ENCODE measurements at regions not wholly inside any gene's neighbourhood (a gene's known extent, or its start where the extent isn't known, plus 50 kb on each side); places are given as distances from the start of the nearest gene placed in this dataset.

DNA sequence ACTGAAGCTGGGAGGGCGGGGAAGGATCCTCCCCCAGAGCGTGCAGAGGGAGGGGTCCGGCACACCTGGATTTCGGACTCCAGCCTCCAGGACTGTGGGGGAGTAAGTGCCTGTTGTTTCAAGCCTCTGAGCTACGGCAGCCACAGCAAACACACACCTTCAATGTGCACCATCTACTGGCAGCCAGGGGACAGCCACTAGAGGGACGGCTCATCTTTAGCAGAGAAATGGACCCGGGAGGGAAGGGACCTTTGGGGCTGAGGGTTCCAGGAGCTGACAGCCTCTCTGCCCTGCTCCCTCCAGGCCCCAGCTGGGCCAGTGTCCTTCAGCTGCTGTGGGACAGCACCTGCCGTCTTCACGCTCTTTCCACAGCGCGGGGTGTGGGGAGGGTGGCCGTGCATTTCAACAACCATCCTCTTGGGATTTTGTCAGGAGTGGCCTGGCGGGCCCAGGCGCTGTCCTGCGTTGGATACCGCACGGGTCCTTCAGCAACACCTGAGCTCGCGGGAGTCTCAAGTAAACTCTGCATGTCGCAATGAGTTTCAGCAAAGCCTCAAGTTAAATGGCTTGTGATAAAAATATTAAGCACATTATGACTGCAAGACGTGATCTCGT, 209.2 kb upstream of the C14orf180 start:
- no peaks in the 10 kb centered on the region for H3K9me3 ChIP-seq (ENCODE audit: low read depth, low read length, poor library complexity, severe bottlenecking)

DNA sequence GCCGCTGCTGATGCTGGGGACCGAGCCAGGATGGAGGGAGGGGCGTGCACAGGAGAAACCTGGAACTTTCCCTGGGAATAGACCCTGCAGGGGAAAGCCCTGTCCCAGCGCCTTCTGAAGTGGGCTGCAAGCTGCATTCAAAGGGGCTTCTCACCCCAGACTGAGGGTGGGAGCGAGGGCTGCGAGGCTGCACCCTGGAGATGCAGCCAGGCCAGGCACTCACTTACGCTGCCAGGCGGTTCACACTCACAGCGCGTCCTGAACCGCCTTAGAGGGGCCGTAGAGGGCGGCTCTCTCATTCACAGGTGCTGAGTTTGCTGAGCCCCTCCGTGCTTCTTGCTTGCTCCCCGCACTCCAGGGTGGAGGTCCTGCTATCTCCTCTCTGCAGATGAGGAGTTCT, 208.5 kb upstream of the C14orf180 start:
- H3K9me3 ChIP-seq (ENCODE audit: low read depth, low read length, poor library complexity, severe bottlenecking): no peaks in the 10 kb centered on the region
- intact Hi-C loops (cut with micrococcal nuclease; ENCODE audit: unreplicated experiment): no loop called here
- DNase-seq (ENCODE audit: low spot score): no peak
- no peak overlapping the region for H3K27ac ChIP-seq (ENCODE audit: low read depth, low read length, poor library complexity, severe bottlenecking)
- BruUV-seq (replicated peaks): no TSS peak
- no peaks in the 10 kb centered on the region for H3K36me3 ChIP-seq (ENCODE audit: insufficient read depth, low read length, poor library complexity, severe bottlenecking)
- TF ChIP-seq, protein P1, sequence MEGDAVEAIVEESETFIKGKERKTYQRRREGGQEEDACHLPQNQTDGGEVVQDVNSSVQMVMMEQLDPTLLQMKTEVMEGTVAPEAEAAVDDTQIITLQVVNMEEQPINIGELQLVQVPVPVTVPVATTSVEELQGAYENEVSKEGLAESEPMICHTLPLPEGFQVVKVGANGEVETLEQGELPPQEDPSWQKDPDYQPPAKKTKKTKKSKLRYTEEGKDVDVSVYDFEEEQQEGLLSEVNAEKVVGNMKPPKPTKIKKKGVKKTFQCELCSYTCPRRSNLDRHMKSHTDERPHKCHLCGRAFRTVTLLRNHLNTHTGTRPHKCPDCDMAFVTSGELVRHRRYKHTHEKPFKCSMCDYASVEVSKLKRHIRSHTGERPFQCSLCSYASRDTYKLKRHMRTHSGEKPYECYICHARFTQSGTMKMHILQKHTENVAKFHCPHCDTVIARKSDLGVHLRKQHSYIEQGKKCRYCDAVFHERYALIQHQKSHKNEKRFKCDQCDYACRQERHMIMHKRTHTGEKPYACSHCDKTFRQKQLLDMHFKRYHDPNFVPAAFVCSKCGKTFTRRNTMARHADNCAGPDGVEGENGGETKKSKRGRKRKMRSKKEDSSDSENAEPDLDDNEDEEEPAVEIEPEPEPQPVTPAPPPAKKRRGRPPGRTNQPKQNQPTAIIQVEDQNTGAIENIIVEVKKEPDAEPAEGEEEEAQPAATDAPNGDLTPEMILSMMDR (conservative IDR thresholded peaks at IDR 0.05; ENCODE audit: low read depth, low read length): no peak
- no peak for TF ChIP-seq EZH2 (IDR thresholded peaks at IDR 0.05; ENCODE audit: borderline replicate concordance, low read depth, low read length, poor library complexity, severe bottlenecking)
- no peaks in the 10 kb centered on the region for H3K4me1 ChIP-seq (ENCODE audit: insufficient read depth, low read length, poor library complexity, severe bottlenecking)
- POLR2A ChIA-PET (ENCODE audit: low non-redundant PET): no interaction called here
- H3K4me3 ChIP-seq (ENCODE audit: low read depth, low read length, poor library complexity, severe bottlenecking): no peak overlapping the region
- no peaks in the 10 kb centered on the region for H3K27me3 ChIP-seq (replicated peaks; ENCODE audit: insufficient read depth, low read depth, low read length, poor library complexity)
- CTCF ChIA-PET: no interaction called here

More for the DNA sequence above, 209.2 kb upstream of the C14orf180 start:
- Histone ChIP-seq H3K27me3 (replicated peaks; ENCODE audit: insufficient read depth, low read depth, low read length, poor library complexity) (no peaks in the 10 kb centered on the region), H3K36me3 (ENCODE audit: insufficient read depth, low read length, poor library complexity, severe bottlenecking) (no peaks in the 10 kb centered on the region), H3K4me1 (ENCODE audit: insufficient read depth, low read length, poor library complexity, severe bottlenecking) (no peaks in the 10 kb centered on the region), H3K27ac (ENCODE audit: low read depth, low read length, poor library complexity, severe bottlenecking) (no peak overlapping the region), H3K4me3 (ENCODE audit: low read depth, low read length, poor library complexity, severe bottlenecking) (no peak overlapping the region)
- BruUV-seq (replicated peaks): no TSS peak
- peak; percentile 41 for DNase-seq (ENCODE audit: low spot score)
- ChIA-PET POLR2A (ENCODE audit: low non-redundant PET) (no interaction called here), CTCF (interaction anchor here (0.9 kb wide), 1 partner anchor 201 kb away, joined by 3 read pairs; no protein-coding TSS in a partner anchor)
- TF ChIP-seq EZH2 (IDR thresholded peaks at IDR 0.05; ENCODE audit: borderline replicate concordance, low read depth, low read length, poor library complexity, severe bottlenecking): no peak
- TF ChIP-seq, protein P1 (conservative IDR thresholded peaks at IDR 0.05; ENCODE audit: low read depth, low read length): peak; percentile 55; the same call in 1 of the 2 replicates
- intact Hi-C loops (cut with micrococcal nuclease; ENCODE audit: unreplicated experiment): no loop called here

DNA sequence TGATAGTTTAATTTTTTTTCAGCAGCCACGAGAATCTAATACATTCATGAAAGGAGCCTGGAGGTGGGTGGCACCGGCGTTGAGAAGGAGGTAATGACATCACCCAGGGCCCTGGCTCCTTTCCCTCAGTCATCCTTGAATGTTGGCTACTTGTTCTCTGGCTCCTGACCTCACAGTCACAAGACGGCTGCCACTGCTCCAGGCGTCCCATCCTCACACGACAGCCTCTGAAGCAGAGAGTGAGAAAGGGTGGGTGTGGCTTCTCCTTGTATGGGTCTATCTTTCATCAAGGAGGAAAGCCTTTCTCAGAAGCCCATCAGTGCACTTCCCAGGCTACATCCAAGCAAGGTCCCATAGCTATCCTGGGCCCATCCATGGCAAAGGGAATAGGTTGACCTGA, 207.6 kb upstream of the C14orf180 start:
- Histone ChIP-seq H3K9me3 (ENCODE audit: low read depth, low read length, poor library complexity, severe bottlenecking) (no peaks in the 10 kb centered on the region), H3K27me3 (replicated peaks; ENCODE audit: insufficient read depth, low read depth, low read length, poor library complexity) (no peaks in the 10 kb centered on the region), H3K4me3 (ENCODE audit: low read depth, low read length, poor library complexity, severe bottlenecking) (no peak overlapping the region), H3K27ac (ENCODE audit: low read depth, low read length, poor library complexity, severe bottlenecking) (no peak overlapping the region), H3K36me3 (ENCODE audit: insufficient read depth, low read length, poor library complexity, severe bottlenecking) (no peaks in the 10 kb centered on the region), H3K4me1 (ENCODE audit: insufficient read depth, low read length, poor library complexity, severe bottlenecking) (no peaks in the 10 kb centered on the region)
- POLR2A ChIA-PET (ENCODE audit: low non-redundant PET): no interaction called here
- no TSS peak for BruUV-seq (replicated peaks)
- no peak for DNase-seq (ENCODE audit: low spot score)
- CTCF ChIA-PET: no interaction called here
- TF ChIP-seq, protein P1 (conservative IDR thresholded peaks at IDR 0.05; ENCODE audit: low read depth, low read length): no peak
- TF ChIP-seq EZH2 (IDR thresholded peaks at IDR 0.05; ENCODE audit: borderline replicate concordance, low read depth, low read length, poor library complexity, severe bottlenecking): no peak
- intact Hi-C loops (cut with micrococcal nuclease; ENCODE audit: unreplicated experiment): no loop called here
